ENCODE measurements at regions not wholly inside any gene's neighbourhood (a gene's known extent, or its start where the extent isn't known, plus 50 kb on each side); places are given as distances from the start of the nearest gene placed in this dataset.
"Not testable (repeated sequence)": the region's sequence is repeated elsewhere in the genome, so short reads cannot be mapped to it uniquely, and the experiment has no call there.

DNA sequence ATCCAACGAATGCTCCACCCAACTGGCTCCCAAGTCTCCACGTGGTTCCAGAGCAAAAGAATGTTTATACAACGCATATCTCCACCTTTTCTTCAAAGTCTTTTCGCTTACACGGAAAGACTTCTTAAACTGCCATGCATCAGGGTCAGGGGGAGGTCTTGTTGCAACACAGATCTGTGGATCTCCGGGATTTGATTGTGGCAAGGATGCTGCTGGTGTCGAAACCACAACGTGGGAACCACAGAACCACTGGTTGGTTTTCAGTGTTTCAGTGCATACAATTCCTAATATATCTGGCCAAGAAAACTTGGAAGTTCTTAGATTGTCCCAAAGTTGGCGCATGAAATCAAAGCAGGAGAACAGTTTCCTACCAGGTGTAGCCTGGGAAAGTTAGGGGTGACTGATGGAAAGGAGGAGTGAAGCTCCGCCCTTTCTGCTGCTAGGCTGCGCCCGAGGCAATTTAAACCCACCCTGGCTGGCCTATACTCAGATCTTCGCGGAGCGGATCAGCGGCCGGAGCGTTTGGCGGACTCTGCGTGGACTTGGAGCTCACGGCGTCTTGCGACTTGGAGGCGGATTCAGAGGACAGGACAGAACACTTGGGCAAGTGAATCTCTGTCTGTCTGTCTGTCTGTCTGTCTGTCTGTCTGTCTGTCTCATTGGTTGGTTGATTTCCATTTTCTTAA is 334.8 kb downstream of the CWH43 start:
- not testable (repeated sequence) for TF ChIP-seq MYC (IDR thresholded peaks at IDR 0.05; ENCODE audit: borderline replicate concordance, low read length); CBX8 (IDR thresholded peaks at IDR 0.05); NPAS2 (CRISPR knock-in tag; IDR thresholded peaks at IDR 0.05; ENCODE audit: borderline replicate concordance); JUN (IDR thresholded peaks at IDR 0.05); TP53 (CRISPR knock-in tag; IDR thresholded peaks at IDR 0.05); POLR2A (IDR thresholded peaks at IDR 0.05; ENCODE audit: low read length); POLR2AphosphoS2 (conservative IDR thresholded peaks at IDR 0.05; ENCODE audit: low read length); CEBPB (IDR thresholded peaks at IDR 0.05); FOXS1 (CRISPR knock-in tag; IDR thresholded peaks at IDR 0.05)
- TF ChIP-seq, protein P1, sequence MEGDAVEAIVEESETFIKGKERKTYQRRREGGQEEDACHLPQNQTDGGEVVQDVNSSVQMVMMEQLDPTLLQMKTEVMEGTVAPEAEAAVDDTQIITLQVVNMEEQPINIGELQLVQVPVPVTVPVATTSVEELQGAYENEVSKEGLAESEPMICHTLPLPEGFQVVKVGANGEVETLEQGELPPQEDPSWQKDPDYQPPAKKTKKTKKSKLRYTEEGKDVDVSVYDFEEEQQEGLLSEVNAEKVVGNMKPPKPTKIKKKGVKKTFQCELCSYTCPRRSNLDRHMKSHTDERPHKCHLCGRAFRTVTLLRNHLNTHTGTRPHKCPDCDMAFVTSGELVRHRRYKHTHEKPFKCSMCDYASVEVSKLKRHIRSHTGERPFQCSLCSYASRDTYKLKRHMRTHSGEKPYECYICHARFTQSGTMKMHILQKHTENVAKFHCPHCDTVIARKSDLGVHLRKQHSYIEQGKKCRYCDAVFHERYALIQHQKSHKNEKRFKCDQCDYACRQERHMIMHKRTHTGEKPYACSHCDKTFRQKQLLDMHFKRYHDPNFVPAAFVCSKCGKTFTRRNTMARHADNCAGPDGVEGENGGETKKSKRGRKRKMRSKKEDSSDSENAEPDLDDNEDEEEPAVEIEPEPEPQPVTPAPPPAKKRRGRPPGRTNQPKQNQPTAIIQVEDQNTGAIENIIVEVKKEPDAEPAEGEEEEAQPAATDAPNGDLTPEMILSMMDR (IDR thresholded peaks at IDR 0.05) = not testable (repeated sequence)
- TF ChIP-seq, protein P2, sequence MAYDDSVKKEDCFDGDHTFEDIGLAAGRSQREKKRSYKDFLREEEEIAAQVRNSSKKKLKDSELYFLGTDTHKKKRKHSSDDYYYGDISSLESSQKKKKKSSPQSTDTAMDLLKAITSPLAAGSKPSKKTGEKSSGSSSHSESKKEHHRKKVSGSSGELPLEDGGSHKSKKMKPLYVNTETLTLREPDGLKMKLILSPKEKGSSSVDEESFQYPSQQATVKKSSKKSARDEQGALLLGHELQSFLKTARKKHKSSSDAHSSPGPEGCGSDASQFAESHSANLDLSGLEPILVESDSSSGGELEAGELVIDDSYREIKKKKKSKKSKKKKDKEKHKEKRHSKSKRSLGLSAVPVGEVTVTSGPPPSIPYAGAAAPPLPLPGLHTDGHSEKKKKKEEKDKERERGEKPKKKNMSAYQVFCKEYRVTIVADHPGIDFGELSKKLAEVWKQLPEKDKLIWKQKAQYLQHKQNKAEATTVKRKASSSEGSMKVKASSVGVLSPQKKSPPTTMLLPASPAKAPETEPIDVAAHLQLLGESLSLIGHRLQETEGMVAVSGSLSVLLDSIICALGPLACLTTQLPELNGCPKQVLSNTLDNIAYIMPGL (CRISPR knock-in tag; IDR thresholded peaks at IDR 0.05; ENCODE audit: borderline replicate concordance) = not testable (repeated sequence)
- TF ChIP-seq, protein P3, sequence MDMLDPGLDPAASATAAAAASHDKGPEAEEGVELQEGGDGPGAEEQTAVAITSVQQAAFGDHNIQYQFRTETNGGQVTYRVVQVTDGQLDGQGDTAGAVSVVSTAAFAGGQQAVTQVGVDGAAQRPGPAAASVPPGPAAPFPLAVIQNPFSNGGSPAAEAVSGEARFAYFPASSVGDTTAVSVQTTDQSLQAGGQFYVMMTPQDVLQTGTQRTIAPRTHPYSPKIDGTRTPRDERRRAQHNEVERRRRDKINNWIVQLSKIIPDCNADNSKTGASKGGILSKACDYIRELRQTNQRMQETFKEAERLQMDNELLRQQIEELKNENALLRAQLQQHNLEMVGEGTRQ (IDR thresholded peaks at IDR 0.05) = not testable (repeated sequence)
- TF ChIP-seq, protein P4, sequence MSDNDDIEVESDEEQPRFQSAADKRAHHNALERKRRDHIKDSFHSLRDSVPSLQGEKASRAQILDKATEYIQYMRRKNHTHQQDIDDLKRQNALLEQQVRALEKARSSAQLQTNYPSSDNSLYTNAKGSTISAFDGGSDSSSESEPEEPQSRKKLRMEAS (IDR thresholded peaks at IDR 0.05) = not testable (repeated sequence)

All from A549 (cell line).